ENCODE measurements at regions not wholly inside any gene's neighbourhood (a gene's known extent, or its start where the extent isn't known, plus 50 kb on each side); places are given as distances from the start of the nearest gene placed in this dataset.

- no peak overlapping the region for H2BK12ac ChIP-seq (ENCODE audit: low read depth, low read length)
- 89% methylated on average over 6 of the region's 6 CpGs; no CpG with 5 or more reads in 1 of the 2 experiments for WGBS, 2 experiments (ENCODE audit: extremely low coverage in 1 of 2, insufficient coverage in 1 of 2, insufficient read length in 1 of 2, insufficient replicate concordance in 2 of 2, low coverage in 1 of 2, low lambda C conversion rate in 2 of 2, missing lambda C conversion rate in 1 of 2)
- no peaks in the 10 kb centered on the region for H3K36me3 ChIP-seq (ENCODE audit: control insufficient read depth in 2 of 4, insufficient read depth in 4 of 4, low read length in 3 of 4)
These were observed 293.1 kb downstream of the HS3ST3B1 start for GRCh38 chr17:14593956-14594355.

More at GRCh38 chr17:14593956-14594355, 293.1 kb downstream of the HS3ST3B1 start:
- Histone ChIP-seq H3K9ac (replicated peaks in 1 of 4; ENCODE audit: extremely low read depth in 1 of 4, low read depth in 3 of 4, low read length in 3 of 4) (no peak overlapping the region), H3K4me2 (ENCODE audit: insufficient read depth in 1 of 2, low read depth in 2 of 2, low read length in 2 of 2) (no peak overlapping the region), H2BK20ac (ENCODE audit: low read length) (no peak overlapping the region), H3K14ac (ENCODE audit: insufficient read length) (no peak overlapping the region), H3K79me1 (ENCODE audit: low read depth, low read length) (no peaks in the 10 kb centered on the region), H3K27ac (ENCODE audit: low read depth, low read length) (no peak overlapping the region), H3K23ac (ENCODE audit: insufficient read length) (no peak overlapping the region), H4K5ac (ENCODE audit: insufficient read length, low read depth, low read length) (no peak overlapping the region), H4K91ac (replicated peaks; ENCODE audit: insufficient read length, low read length) (no peak overlapping the region), H2BK5ac (ENCODE audit: low read depth, low read length) (no peak overlapping the region), H3K4me1 (replicated peaks in 1 of 4; ENCODE audit: control insufficient read depth in 3 of 4, insufficient read depth in 4 of 4, low read length in 3 of 4) (no peaks in the 10 kb centered on the region), H3K4ac (replicated peaks; ENCODE audit: insufficient read length, low read depth, low read length) (no peak overlapping the region), H3K56ac (replicated peaks; ENCODE audit: insufficient read length, low read depth, low read length) (no peak overlapping the region), H3K18ac (ENCODE audit: extremely low read depth, low read length) (no peak overlapping the region), H3K4me3 (ENCODE audit: extremely low read depth in 1 of 4, insufficient read depth in 2 of 4, low read depth in 3 of 4, low read length in 4 of 4) (no peak overlapping the region), H2AK5ac (ENCODE audit: low read depth, low read length) (no peak overlapping the region), H3K27me3 (replicated peaks in 1 of 4; ENCODE audit: control insufficient read depth in 3 of 4, extremely low read depth in 1 of 4, insufficient read depth in 3 of 4, low read length in 3 of 4) (no peaks in the 10 kb centered on the region), H4K20me1 (replicated peaks in 1 of 2; ENCODE audit: control insufficient read depth in 1 of 2, insufficient read depth in 2 of 2, low read length in 2 of 2) (no peaks in the 10 kb centered on the region), H4K8ac (ENCODE audit: extremely low read depth, insufficient read depth, low read length) (no peak overlapping the region), H3K23me2 (ENCODE audit: low read depth, low read length) (no peaks in the 10 kb centered on the region), H2BK120ac (replicated peaks; ENCODE audit: low read depth, low read length) (no peak overlapping the region), H2BK15ac (ENCODE audit: low read length) (no peak overlapping the region), H2AFZ (ENCODE audit: low read length) (no peak overlapping the region), H3K79me2 (ENCODE audit: control insufficient read depth in 1 of 2, insufficient read depth in 2 of 2, low read length in 2 of 2) (no peaks in the 10 kb centered on the region), H3K9me3 (ENCODE audit: insufficient read depth in 2 of 2, low read depth in 1 of 2, low read length in 1 of 2) (no peaks in the 10 kb centered on the region)
- CTCF ChIA-PET (ENCODE audit: partially characterized antibody), result no interaction called here
- DNase-seq (ENCODE audit: low read depth in 1 of 2, low spot score in 2 of 2), result no peak
- POLR2A ChIA-PET (ENCODE audit: partially characterized antibody), result no interaction called here
- no peak for FAIRE-seq
- TF ChIP-seq SP2 (IDR thresholded peaks at IDR 0.05; ENCODE audit: low read length), result no peak
- no peak for TF ChIP-seq USF2 (IDR thresholded peaks at IDR 0.05; ENCODE audit: low read length)
- TF ChIP-seq SIRT6 (IDR thresholded peaks at IDR 0.05; ENCODE audit: low read length), result no peak
- TF ChIP-seq CREB1 (IDR thresholded peaks at IDR 0.05), result no peak
- TF ChIP-seq PHF8 (conservative IDR thresholded peaks at IDR 0.05; ENCODE audit: low read depth, low read length), result no peak
- no peak for TF ChIP-seq BRCA1 (IDR thresholded peaks at IDR 0.05; ENCODE audit: low read depth, low read length)
- TF ChIP-seq ZNF274 (IDR thresholded peaks at IDR 0.05; ENCODE audit: borderline replicate concordance, extremely low read depth, low read length), result no peak

Data from H1 (cell line).